ENCODE measurements at regions not wholly inside any gene's neighbourhood (a gene's known extent, or its start where the extent isn't known, plus 50 kb on each side); places are given as distances from the start of the nearest gene placed in this dataset.

DNA sequence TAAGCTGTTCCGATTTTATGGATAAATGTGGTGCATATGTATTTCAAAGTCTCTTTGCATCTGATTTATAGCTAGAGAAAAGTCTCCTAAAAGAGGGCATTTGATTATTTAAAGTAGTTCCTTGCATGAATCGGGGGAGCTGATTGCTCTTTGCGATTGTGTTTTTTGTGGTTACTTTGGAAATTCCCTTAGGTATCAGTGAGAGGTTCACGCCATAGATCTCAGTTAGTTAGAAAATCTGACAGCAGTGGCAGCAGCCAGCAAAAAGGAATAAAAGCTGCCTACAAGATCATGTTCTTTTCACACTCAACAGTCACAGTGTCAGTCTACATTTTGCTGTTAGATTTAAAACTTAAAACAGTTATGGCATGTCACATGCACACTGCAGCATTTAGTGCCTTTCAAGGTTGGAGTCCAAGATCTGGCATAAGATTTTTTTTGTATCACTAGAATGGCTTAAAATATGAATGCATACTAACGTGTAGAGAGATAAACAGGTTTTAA lies 436.5 kb upstream of the PCDH20 start:
- no peak for DNase-seq (ENCODE audit: low read depth)

GRCh38 chr13:61850794-61851193 lies 435.1 kb upstream of the PCDH20 start:
- DNase-seq (ENCODE audit: low read depth): no peak

DNA sequence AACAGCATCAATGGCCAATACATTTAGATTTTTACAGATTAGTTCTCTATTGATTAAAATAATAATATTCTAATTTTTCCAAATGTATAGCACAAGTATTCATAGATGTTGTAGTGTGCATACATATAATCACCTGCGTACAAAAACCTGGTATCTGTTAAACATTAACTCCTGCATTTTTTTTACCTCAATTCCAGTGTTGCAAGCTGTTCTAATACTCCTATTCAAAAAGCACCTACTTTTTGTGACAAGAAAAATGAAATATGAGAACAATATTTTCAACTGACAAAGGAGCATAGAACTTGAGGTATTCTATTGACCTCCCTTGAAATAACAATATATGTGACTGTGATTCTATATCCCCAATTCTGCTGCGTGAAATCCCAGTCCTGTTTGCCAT lies 422.9 kb upstream of the PCDH20 start:
- DNase-seq (ENCODE audit: low read depth): no peak

- DNase-seq (ENCODE audit: low read depth): no peak
Measured at GRCh38 chr13:61833228-61833627, 417.6 kb upstream of the PCDH20 start.

DNA sequence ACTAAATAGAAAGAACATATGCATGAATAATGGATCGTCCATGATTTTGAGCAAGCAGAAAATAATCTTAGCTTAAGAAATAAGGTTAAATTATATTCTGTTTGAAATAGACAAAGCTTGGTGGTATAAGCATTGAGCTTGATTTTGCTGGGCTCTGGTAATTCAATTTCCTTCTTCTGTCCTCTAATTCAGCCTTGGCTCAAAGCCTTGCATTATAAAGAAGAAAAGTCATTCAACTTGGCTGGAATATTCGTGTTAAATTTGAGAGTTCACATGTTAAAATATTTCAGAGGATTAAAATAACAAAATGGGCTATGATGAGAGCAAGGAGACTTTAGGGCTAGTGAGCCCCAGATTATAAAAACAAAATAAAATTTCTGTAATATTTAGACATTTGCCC lies 415.4 kb upstream of the PCDH20 start:
- no peak for DNase-seq (ENCODE audit: low read depth)

DNA sequence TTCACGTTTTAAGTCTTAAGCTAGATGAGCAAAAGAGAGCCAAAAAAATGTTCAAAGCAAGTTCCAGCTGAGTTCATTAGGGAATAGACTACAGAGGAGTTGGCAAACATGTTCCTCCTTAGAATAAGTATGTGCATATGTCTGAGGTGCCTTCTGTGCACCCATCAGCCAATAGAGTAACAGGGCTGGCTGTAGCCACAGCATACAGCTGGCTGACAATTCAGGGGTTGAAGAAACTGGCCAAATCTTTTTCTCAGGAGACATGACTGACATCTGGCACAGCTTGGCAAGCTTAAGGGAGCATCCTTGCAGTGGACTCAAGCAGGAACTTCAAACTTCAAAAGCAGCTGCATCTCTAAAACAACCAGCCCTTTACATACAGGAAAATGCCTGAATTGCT lies 414.8 kb upstream of the PCDH20 start:
- no peak for DNase-seq (ENCODE audit: low read depth)

GRCh38 chr13:61824168-61824567 lies 408.5 kb upstream of the PCDH20 start:
- DNase-seq (ENCODE audit: low read depth): no peak

- no peak for DNase-seq (ENCODE audit: low read depth)
Measured at GRCh38 chr13:61812286-61812685, 396.6 kb upstream of the PCDH20 start.

DNA sequence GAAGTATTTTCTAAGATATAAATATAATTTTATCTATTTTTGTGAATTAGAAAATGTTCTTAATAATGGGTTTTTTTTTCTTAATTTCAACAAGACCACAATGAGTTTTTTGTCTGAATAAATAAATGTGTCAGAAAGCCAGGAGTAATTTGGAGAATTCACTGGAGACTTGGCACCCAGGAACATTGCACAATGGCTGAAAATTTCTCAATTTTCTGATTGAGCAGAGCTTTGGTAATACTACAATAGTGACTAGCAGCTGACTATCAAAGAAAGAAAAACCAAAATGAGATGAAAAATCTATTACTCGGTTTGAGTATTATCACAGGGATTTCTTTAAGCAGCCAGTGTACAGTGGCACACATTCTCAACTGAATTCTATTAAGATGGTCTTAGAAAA lies 394.4 kb upstream of the PCDH20 start:
- DNase-seq (ENCODE audit: low read depth): no peak

GRCh38 chr13:61797397-61797796 lies 381.7 kb upstream of the PCDH20 start:
- DNase-seq (ENCODE audit: low read depth): no peak

DNA sequence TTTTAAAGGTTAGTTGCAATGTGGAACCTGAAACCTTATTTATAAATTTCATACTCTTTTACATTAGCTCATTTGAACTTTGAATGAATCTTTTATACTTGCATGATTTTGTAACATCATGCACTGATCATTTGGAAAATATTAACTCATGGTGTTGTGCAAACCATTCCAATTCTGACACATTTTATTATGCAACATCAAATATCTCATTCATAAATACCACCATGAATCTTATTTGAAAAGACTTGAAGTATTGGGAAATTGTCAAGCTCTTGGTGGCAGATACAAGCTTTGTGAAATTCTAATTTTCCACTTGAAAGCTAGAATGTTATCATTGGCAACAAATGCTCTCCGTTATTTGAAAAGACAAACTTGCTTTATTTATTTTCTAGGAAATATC lies 379.9 kb upstream of the PCDH20 start:
- DNase-seq (ENCODE audit: low read depth): no peak

DNA sequence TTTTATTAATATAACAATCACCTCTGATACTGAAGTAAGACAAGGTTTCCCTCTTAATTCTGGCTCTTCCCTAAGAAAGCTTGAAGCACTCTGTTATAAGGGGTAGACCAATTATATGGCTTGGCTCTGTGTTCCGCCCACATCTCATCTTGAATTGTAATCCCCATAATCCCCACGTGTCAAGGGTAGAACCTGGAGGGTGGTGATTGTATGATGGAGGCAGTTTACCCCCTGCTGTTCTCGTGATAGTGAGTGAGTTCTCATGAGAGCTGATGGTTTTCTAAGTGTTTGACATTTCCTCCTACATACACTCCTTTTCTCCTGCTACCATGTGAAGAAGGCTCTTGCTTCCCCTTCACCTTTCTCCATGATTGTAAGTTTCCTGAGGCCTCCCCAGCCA lies 363.8 kb upstream of the PCDH20 start:
- no peak for DNase-seq (ENCODE audit: low read depth)

DNA sequence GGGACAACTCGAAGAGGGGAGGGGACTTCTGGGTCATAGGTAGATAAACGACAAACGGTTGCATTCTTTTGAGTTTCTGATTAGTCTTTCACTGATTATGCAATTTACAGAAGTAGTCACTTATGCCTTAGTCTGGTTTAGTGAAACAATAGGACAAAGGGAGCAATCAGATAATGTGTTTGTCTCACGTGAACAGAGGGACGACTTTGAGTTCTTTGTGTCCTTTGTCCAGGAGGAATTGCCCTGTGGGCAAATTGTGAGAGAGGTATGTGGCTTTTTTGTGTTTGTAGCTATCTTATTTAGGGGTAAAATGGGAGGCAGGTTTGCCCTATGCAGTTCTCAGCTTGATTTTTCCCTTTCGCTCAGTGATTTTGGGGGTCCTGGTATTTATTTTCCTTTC lies 362.9 kb upstream of the PCDH20 start:
- no peak for DNase-seq (ENCODE audit: low read depth)

DNA sequence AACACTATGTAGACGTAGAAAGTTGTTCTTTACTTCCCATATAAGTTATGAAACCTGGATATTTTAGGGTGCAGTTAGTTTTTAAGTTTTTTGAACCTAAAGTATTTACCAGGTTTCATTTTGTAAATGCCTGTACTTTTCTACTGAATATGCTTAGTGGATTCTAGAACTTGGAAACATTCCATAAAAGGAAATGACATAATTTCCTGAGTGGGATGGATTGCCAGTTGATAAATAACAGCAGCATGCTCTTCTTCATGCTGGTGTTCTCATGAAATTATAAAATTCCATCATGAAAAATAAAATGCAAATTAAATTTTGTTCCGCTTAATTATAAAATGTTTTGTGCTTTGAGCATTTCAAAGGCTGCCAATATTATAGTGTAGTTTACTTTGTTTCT lies 362.2 kb upstream of the PCDH20 start:
- no peak for DNase-seq (ENCODE audit: low read depth)

- no peak for DNase-seq (ENCODE audit: low read depth)
Measured at GRCh38 chr13:61777271-61777670, 361.6 kb upstream of the PCDH20 start.

- no peak for DNase-seq (ENCODE audit: low read depth)
Measured at GRCh38 chr13:61774903-61775302, 359.3 kb upstream of the PCDH20 start.

DNA sequence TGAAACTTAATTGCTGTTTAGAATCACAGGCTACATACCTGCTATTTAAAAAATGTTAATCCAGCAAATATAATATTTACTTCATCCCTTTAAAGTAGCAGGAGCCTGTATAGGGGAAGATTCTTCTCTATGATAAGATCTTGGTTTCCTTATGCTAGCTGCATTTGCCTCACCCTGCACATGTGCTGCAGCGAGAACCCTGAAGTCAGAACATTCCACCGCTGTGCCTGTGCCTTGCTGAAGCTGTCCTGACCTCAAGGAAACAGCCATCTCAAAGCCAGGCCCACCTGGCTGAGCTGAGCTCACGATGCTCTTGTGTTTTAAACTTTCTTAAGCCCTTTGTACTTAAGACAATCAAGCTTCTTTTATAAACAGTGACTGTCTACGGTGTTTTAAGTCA lies 355.0 kb upstream of the PCDH20 start:
- no peak for DNase-seq (ENCODE audit: low read depth)

GRCh38 chr13:61768175-61768574 lies 352.5 kb upstream of the PCDH20 start:
- DNase-seq (ENCODE audit: low read depth): no peak

- no peak for DNase-seq (ENCODE audit: low read depth)
Measured at GRCh38 chr13:61766667-61767058, 351.0 kb upstream of the PCDH20 start.

DNA sequence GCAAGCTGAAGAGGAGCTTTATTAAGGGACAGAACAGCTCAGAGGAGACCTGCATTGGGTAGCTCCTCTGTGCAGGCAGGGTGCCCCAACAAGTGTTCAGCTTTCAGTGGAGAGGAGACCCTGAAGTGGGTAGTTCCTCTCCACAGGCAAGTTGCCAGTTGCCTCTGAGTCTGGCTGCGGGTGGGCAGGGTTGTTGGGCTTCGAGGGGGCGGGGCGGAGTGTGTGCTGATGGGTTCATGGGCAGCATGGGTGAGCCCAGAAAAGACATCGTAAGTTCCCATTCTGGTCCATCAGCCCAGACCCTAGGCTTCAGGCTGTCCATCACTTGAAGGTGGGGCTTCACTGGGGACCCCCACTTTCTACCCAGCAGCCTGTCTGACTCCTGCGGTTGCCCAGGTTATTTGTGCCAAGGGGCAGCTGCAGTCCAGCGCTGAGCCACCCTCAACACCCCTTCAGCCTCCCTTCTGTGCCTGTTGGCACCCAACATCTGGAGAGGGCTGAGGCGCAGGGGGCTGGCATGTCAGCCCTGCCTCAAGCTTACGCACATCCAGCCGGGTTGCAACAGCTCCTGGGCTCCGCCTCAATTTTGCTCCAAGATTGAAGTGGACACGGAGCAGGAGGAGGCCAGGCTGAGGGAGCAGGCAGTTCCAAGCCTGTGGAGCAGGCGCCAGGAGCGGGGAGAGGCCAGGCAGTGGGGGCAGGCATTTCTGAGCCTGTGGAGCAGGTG lies 350.5 kb upstream of the PCDH20 start:
- no peak for DNase-seq (ENCODE audit: low read depth)

DNA sequence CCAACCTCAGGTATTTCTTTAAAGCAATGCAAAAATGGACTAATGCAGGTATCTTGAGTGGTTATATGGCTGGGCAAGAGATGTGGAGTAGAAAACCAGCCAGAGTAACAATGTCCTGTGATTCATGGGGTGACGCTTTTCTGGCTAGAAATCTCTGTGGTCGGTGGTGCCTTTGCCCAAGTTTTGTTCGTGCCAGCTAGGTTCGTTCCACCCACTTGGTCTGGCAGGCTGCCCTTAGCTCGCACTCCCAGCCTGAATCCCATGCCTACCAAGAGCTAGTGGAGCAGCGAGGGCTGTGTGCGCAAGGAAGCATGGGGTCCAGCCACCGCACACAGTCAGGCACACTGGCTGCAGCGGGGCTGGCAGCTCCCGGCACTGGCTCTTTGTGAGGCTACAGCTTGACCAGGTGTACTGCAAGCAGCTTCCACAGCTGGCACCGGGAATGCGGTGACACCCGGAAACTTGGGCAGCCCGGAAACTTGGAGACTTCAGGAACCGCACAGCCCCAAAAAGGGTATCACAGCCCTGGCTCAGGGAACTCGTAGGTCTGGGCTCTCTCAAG lies 349.6 kb upstream of the PCDH20 start:
- DNase-seq (ENCODE audit: low read depth): no peak

DNA sequence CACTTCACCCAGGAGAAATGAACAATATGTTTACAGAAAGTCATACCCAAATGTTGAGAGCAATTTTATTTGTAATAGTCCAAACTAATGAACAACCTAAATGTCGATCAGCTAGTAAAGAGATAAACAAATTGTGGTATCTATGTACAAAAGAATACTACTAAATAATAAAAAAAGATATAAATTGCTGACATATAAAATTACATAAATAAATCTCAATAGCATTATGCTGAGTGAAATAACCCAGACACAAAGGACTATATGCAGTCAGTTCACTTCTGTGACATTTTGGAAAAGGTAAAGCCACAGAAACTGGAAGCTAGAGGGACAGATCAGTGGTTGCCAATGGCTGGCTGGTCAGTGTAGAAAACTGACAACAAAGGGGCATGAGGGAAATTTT lies 346.0 kb upstream of the PCDH20 start:
- DNase-seq (ENCODE audit: low read depth): no peak

DNA sequence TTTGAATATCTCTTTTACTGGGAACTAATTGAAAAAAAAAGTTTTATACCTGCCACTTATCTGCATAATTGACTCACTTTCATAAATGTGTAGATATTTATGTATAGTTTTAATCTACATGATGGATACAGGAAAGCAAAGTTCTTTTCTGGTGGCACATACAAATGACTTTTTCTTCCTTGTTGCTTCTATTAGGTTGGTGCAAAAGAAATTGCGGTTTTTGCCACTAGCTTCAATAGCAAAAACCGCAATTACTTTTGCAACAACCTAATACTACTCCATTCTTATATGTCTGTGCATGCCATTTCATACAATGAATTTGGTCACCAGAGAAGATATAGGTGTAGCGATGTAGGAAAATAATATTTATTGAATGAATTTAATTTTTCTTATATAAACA lies 344.5 kb upstream of the PCDH20 start:
- no peak for DNase-seq (ENCODE audit: low read depth)

- no peak for DNase-seq (ENCODE audit: low read depth)
Measured at GRCh38 chr13:61756031-61756430, 340.4 kb upstream of the PCDH20 start.
